ENCODE measurements at regions not wholly inside any gene's neighbourhood (a gene's known extent, or its start where the extent isn't known, plus 50 kb on each side); places are given as distances from the start of the nearest gene placed in this dataset.

- TF ChIP-seq, protein P1, sequence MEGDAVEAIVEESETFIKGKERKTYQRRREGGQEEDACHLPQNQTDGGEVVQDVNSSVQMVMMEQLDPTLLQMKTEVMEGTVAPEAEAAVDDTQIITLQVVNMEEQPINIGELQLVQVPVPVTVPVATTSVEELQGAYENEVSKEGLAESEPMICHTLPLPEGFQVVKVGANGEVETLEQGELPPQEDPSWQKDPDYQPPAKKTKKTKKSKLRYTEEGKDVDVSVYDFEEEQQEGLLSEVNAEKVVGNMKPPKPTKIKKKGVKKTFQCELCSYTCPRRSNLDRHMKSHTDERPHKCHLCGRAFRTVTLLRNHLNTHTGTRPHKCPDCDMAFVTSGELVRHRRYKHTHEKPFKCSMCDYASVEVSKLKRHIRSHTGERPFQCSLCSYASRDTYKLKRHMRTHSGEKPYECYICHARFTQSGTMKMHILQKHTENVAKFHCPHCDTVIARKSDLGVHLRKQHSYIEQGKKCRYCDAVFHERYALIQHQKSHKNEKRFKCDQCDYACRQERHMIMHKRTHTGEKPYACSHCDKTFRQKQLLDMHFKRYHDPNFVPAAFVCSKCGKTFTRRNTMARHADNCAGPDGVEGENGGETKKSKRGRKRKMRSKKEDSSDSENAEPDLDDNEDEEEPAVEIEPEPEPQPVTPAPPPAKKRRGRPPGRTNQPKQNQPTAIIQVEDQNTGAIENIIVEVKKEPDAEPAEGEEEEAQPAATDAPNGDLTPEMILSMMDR (IDR thresholded peaks at IDR 0.05): no peak
- no peak for TF ChIP-seq EZH2 (IDR thresholded peaks at IDR 0.05; ENCODE audit: borderline replicate concordance, insufficient read depth, low read depth, low read length, poor library complexity, severe bottlenecking)
Measured at GRCh38 chr7:85736085-85736484, 549.2 kb upstream of the SEMA3D start.
